ENCODE measurements at regions not wholly inside any gene's neighbourhood (a gene's known extent, or its start where the extent isn't known, plus 50 kb on each side); places are given as distances from the start of the nearest gene placed in this dataset.

GRCh38 chr3:109532257-109533216, 195.2 kb upstream of the DPPA4 start:
- DNase-seq (ENCODE audit: low read depth) = no peak

- no peak for DNase-seq (ENCODE audit: low read depth)
These were observed 208.4 kb upstream of the DPPA4 start for GRCh38 chr3:109545746-109546145.

GRCh38 chr3:109548192-109548938, 211.0 kb upstream of the DPPA4 start:
- no peak for DNase-seq (ENCODE audit: low read depth)

- no peak for DNase-seq (ENCODE audit: low read depth)
These were observed 216.4 kb upstream of the DPPA4 start for GRCh38 chr3:109553591-109554371.

GRCh38 chr3:109559389-109559788, 222.0 kb upstream of the DPPA4 start:
- no peak for DNase-seq (ENCODE audit: low read depth)

- DNase-seq (ENCODE audit: low read depth) = no peak
These were observed 225.8 kb upstream of the DPPA4 start for GRCh38 chr3:109563149-109563548.

GRCh38 chr3:109569135-109569846, 231.9 kb upstream of the DPPA4 start:
- no peak for DNase-seq (ENCODE audit: low read depth)

- DNase-seq (ENCODE audit: low read depth) = no peak
These were observed 233.1 kb upstream of the DPPA4 start for GRCh38 chr3:109570408-109570807.

GRCh38 chr3:109572301-109572700, 235.0 kb upstream of the DPPA4 start:
- no peak for DNase-seq (ENCODE audit: low read depth)

- no peak for DNase-seq (ENCODE audit: low read depth)
These were observed 259.6 kb upstream of the DPPA4 start for GRCh38 chr3:109596991-109597390.

GRCh38 chr3:109597444-109597843, 260.1 kb upstream of the DPPA4 start:
- DNase-seq (ENCODE audit: low read depth) = no peak

- DNase-seq (ENCODE audit: low read depth) = no peak
These were observed 270.6 kb upstream of the DPPA4 start for GRCh38 chr3:109607897-109608296.

- no peak for DNase-seq (ENCODE audit: low read depth)
These were observed 271.2 kb upstream of the DPPA4 start for GRCh38 chr3:109608574-109608973.

- DNase-seq (ENCODE audit: low read depth) = no peak
These were observed 281.5 kb upstream of the DPPA4 start for GRCh38 chr3:109618766-109619378.

- DNase-seq (ENCODE audit: low read depth) = no peak
These were observed 294.6 kb upstream of the DPPA4 start for GRCh38 chr3:109631897-109632296.

- no peak for DNase-seq (ENCODE audit: low read depth)
These were observed 302.9 kb upstream of the DPPA4 start for GRCh38 chr3:109640146-109640652.

GRCh38 chr3:109642025-109642424, 304.7 kb upstream of the DPPA4 start:
- DNase-seq (ENCODE audit: low read depth) = no peak

- no peak for DNase-seq (ENCODE audit: low read depth)
These were observed 306.2 kb upstream of the DPPA4 start for GRCh38 chr3:109643590-109643989.

- DNase-seq (ENCODE audit: low read depth) = no peak
These were observed 307.0 kb upstream of the DPPA4 start for GRCh38 chr3:109644332-109644731.

- no peak for DNase-seq (ENCODE audit: low read depth)
These were observed 307.4 kb upstream of the DPPA4 start for GRCh38 chr3:109644746-109645145.

- DNase-seq (ENCODE audit: low read depth) = no peak
These were observed 310.7 kb upstream of the DPPA4 start for GRCh38 chr3:109648027-109648426.

All from activated T-helper 1 cell treated with Interleukin-2 at 50 U/mL for 16 hours (primary cell).